Thyroid gland (tissue), 4 donors: ENCODE measurements at regions not wholly inside any gene's neighbourhood (a gene's known extent, or its start where the extent isn't known, plus 50 kb on each side); places are given as distances from the start of the nearest gene placed in this dataset.

ENCODE experiments used
- CTCF ChIP-seq, 6 experiments: fragments of 200-600 bp in 3 of 6; fragments of 450-650 bp in 3 of 6; sonication (generic) in 3 of 6; IDR thresholded peaks; one replicate each; pipeline ENCODE4 v1.5.1; 2016 to 2019; ENCODE audit warnings: antibody characterized with exemption in 6 of 6, mild to moderate bottlenecking in 2 of 6, inconsistent platforms in 1 of 6, moderate library complexity in 1 of 6
- POLR2A ChIP-seq, 2 donors: fragments of 450-650 bp; IDR thresholded peaks; one replicate each; pipeline ENCODE4 v1.6.1; 2017; ENCODE audit warnings: antibody characterized with exemption in 2 of 2, mild to moderate bottlenecking in 2 of 2, moderate library complexity in 1 of 2

- TF ChIP-seq POLR2A (IDR thresholded peaks at IDR 0.05), result no peak
- TF ChIP-seq CTCF (IDR thresholded peaks at IDR 0.05), result no peak
Measured at GRCh38 chr1:37360011-37360410, 114.4 kb upstream of the ZC3H12A start.
